PC-9 (cell line): ENCODE measurements at regions not wholly inside any gene's neighbourhood (a gene's known extent, or its start where the extent isn't known, plus 50 kb on each side); places are given as distances from the start of the nearest gene placed in this dataset.

Source experiments
- BruUV-seq: library from RNA; stranded (reverse); fragments of 400-500 nt; replicated peaks from 2 replicates; lab custom pipeline; 2021; lab: Mats Ljungman, UMichigan
- CTCF ChIA-PET: fragments of 300-600 bp; sonication (Branson Sonifier 250); formaldehyde crosslinking; loops from one replicate; lab custom pipeline; 2022; ENCODE audit warnings: antibody characterized with exemption; lab: Charles Lee
- POLR2A ChIA-PET: fragments of 300-600 bp; sonication (Branson Sonifier 250); formaldehyde crosslinking; loops from one replicate; lab custom pipeline; 2022; ENCODE audit warnings: antibody characterized with exemption; ENCODE audit not compliant: unreplicated experiment; lab: Charles Lee
- DNase-seq, 2 experiments: peaks; one replicate each; pipeline versions ENCODE4 v3.0.0 to v3.0.0-alpha.2; 2015 to 2022; ENCODE audit warnings: mixed read lengths in 1 of 2
- H2AFZ ChIP-seq: fragments of 200-600 bp; sonication (generic); 2 replicates; pipeline ENCODE4 v1.8.1; 2017; ENCODE audit warnings: antibody characterized with exemption
- H3F3A ChIP-seq: fragments of 200-600 bp; sonication (generic); 2 replicates; pipeline ENCODE4 v1.8.1; 2017; ENCODE audit warnings: antibody characterized with exemption, mild to moderate bottlenecking, low read depth; ENCODE audit not compliant: insufficient read depth
- H3K27ac ChIP-seq: fragments of 200-600 bp; sonication (generic); 2 replicates; pipeline ENCODE4 v1.6.1; 2016; ENCODE audit warnings: mixed run types
- H3K27me3 ChIP-seq: fragments of 200-600 bp; sonication (generic); 2 replicates; pipeline ENCODE4 v1.6.1; 2016; ENCODE audit warnings: low read depth, mixed run types; ENCODE audit not compliant: insufficient read depth
- H3K36me3 ChIP-seq: fragments of 200-600 bp; sonication (generic); 2 replicates; pipeline ENCODE4 v1.6.1; 2016; ENCODE audit warnings: low read depth, mixed run types
- H3K4me1 ChIP-seq: fragments of 200-600 bp; sonication (generic); replicated peaks from 2 replicates; pipeline ENCODE4 v1.6.1; 2016; ENCODE audit warnings: mixed run types; ENCODE audit not compliant: insufficient read depth
- H3K4me2 ChIP-seq: fragments of 200-600 bp; sonication (generic); 2 replicates; pipeline ENCODE4 v1.6.1; 2017; ENCODE audit warnings: mixed run types
- H3K4me3 ChIP-seq: fragments of 200-600 bp; sonication (generic); 2 replicates; pipeline ENCODE4 v1.6.1; 2016; ENCODE audit warnings: mixed run types
- H3K79me2 ChIP-seq: fragments of 200-600 bp; sonication (generic); 2 replicates; pipeline ENCODE4 v1.6.1; 2017; ENCODE audit warnings: low read depth, mixed run types
- H3K9me2 ChIP-seq: fragments of 200-600 bp; sonication (generic); 2 replicates; pipeline ENCODE4 v1.8.1; 2017; ENCODE audit warnings: mild to moderate bottlenecking; ENCODE audit not compliant: insufficient read depth
- H3K9me3 ChIP-seq: fragments of 200-600 bp; sonication (generic); 2 replicates; pipeline ENCODE4 v1.8.1; 2016; ENCODE audit warnings: low read depth; ENCODE audit not compliant: insufficient read depth
- H4K20me1 ChIP-seq: fragments of 200-600 bp; sonication (generic); 2 replicates; pipeline ENCODE4 v1.8.1; 2017; ENCODE audit not compliant: insufficient read depth
- CTCF ChIP-seq: fragments of 200-600 bp; sonication (generic); conservative IDR thresholded peaks from 2 replicates; pipeline ENCODE4 v1.6.1; 2017; ENCODE audit warnings: mixed run types, antibody characterized with exemption, mild to moderate bottlenecking, moderate library complexity
- EZH2 ChIP-seq: fragments of 200-600 bp; sonication (generic); IDR thresholded peaks from 2 replicates; pipeline ENCODE4 v1.8.0; 2017; ENCODE audit warnings: antibody characterized with exemption, low read depth
- intact Hi-C: fragments of 100-400 bp; cut with micrococcal nuclease; formaldehyde crosslinking; loops from one replicate; pipeline ENCODE4 v1.10.0; 2022; ENCODE audit not compliant: unreplicated experiment

DNA sequence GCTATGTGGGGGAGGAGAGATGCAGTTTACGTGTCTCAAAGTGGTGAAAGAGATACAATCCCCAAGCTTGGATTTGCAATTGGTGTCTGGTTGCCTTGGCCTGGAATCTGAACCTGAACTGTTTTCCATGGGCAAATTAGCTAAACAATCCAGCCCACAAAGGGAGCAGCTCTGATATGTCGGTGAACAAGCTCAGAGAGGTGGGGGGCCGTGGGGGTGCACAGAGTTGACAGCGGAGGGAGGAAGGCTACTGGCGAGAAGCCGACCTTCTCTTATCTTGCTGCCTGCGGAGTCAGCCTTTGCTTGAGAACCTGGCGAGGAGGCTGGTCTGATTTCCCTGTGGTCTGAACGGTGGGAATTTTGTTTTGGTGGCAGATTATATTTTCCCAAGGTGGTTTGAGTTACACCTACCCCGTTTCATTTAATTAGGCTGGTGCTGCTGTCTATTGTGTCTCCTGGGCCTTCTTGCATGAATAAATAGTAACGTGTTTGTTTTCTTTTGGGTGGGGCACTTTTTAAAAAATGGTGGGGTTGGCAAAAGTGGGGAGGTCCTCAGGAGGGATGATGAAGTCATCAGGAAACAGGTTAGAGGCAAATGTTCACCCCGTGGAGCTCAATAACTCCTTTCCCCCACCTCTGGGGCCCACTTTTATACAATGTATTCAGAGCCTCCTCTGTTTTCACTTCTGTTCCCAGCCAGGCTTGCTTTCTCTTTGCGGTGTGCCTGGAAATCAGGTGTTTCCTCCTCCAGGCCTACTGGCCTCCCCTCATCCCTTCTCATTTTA lies 80.9 kb upstream of the IGFBP5 start:
- Histone ChIP-seq H3K27me3 (no peaks in the 10 kb centered on the region), H3K9me2 (no peaks in the 10 kb centered on the region), H3F3A (no peaks in the 10 kb centered on the region; the same call in 1 of the 2 replicates), H4K20me1 (no peaks in the 10 kb centered on the region), H2AFZ (no peak overlapping the region), H3K4me1 (peaks cover 13% of the 10 kb centered on the region), H3K9me3 (0 out of 2 replicates have a peak, but pooled peaks cover 8% of the 10 kb centered on the region), H3K4me2 (no peak overlapping the region), H3K79me2 (no peaks in the 10 kb centered on the region), H3K36me3 (no peaks in the 10 kb centered on the region), H3K4me3 (no peak overlapping the region), H3K27ac (no peak overlapping the region)
- no peak for DNase-seq
- ChIA-PET CTCF (interaction anchor here (0.5 kb wide), 1 partner anchor 390 kb away, joined by 6 read pairs; no protein-coding TSS in a partner anchor), POLR2A (interaction anchor here (0.7 kb wide), 1 partner anchor 453 kb away, joined by 5 read pairs; no protein-coding TSS in a partner anchor)
- BruUV-seq = no TSS peak
- intact Hi-C loops = loop anchor here (5.0 to 10.0 kb wide), 3 partner anchors 79 to 739 kb away; partner anchors contain the start of gene IGFBP5
- no peak for TF ChIP-seq EZH2
- TF ChIP-seq CTCF = no peak

DNA sequence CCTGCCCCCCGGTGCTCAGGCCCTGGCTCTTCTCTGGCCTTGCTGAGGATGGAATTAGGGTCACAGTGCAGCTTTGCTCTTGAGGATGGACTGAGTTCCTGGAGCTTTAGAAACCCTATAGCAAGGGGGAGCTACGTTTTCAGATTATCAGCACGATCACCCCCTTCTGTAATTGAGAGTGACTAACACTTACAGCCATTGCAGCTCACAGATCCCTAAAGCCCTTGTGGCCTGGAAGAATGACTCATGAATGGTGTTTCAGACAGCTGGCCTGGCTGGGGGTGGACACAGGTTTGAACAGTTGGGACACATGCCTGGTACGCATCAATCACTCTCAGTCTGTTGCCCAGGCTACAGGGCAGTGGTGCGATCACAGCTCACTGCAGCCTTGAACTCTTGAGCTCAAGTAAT lies 79.7 kb upstream of the IGFBP5 start:
- H3K9me2 ChIP-seq = no peaks in the 10 kb centered on the region
- TF ChIP-seq CTCF = no peak
- no peak for TF ChIP-seq EZH2
- no peaks in the 10 kb centered on the region; the same call in 1 of the 2 replicates for H3F3A ChIP-seq
- intact Hi-C loops = loop anchor here (5.0 to 10.0 kb wide), 3 partner anchors 78 to 740 kb away; partner anchors contain the start of gene IGFBP5
- no peak overlapping the region for H3K4me3 ChIP-seq
- peak overlapping the region; percentile 58 for H3K27ac ChIP-seq
- no TSS peak for BruUV-seq
- peaks cover 13% of the 10 kb centered on the region for H3K4me1 ChIP-seq
- no peaks in the 10 kb centered on the region for H3K79me2 ChIP-seq
- no peak overlapping the region for H2AFZ ChIP-seq
- peak; percentile 68 to 90 for DNase-seq
- no peaks in the 10 kb centered on the region for H3K27me3 ChIP-seq
- no peaks in the 10 kb centered on the region for H4K20me1 ChIP-seq
- H3K4me2 ChIP-seq = peak overlapping the region; percentile 54
- H3K36me3 ChIP-seq = no peaks in the 10 kb centered on the region
- 0 out of 2 replicates have a peak, but pooled peaks cover 8% of the 10 kb centered on the region for H3K9me3 ChIP-seq
- ChIA-PET CTCF (interaction anchor here (1.0 to 1.2 kb wide), 2 partner anchors 18 to 93 kb away, joined by 3 to 5 read pairs; no protein-coding TSS in a partner anchor), POLR2A (no interaction called here)

- Histone ChIP-seq H4K20me1 (no peaks in the 10 kb centered on the region), H3K27ac (peak overlapping the region; percentile 58), H3K9me2 (no peaks in the 10 kb centered on the region), H3K4me1 (peaks cover 13% of the 10 kb centered on the region), H3K79me2 (no peaks in the 10 kb centered on the region), H3K27me3 (no peaks in the 10 kb centered on the region), H3F3A (no peaks in the 10 kb centered on the region; the same call in 1 of the 2 replicates), H3K4me2 (peak overlapping the region; percentile 54), H3K36me3 (no peaks in the 10 kb centered on the region), H3K9me3 (0 out of 2 replicates have a peak, but pooled peaks cover 8% of the 10 kb centered on the region), H2AFZ (no peak overlapping the region), H3K4me3 (no peak overlapping the region)
- ChIA-PET POLR2A (no interaction called here), CTCF (interaction anchor here (1.0 to 1.2 kb wide), 2 partner anchors 18 to 93 kb away, joined by 3 to 5 read pairs; no protein-coding TSS in a partner anchor)
- DNase-seq = peak in 1 of 2 experiments; percentile 10
- intact Hi-C loops = loop anchor here (5.0 to 10.0 kb wide), 3 partner anchors 77 to 740 kb away; partner anchors contain the start of gene IGFBP5
- no peak for TF ChIP-seq CTCF
- no TSS peak for BruUV-seq
Measured at GRCh38 chr2:216774620-216775019, 79.3 kb upstream of the IGFBP5 start.
